SU-DHL-6 (cell line): ENCODE measurements at regions not wholly inside any gene's neighbourhood (a gene's known extent, or its start where the extent isn't known, plus 50 kb on each side); places are given as distances from the start of the nearest gene placed in this dataset.

Experiments
- EZH2phosphoT487 ChIP-seq: fragments of 200-600 bp; sonication (generic), shearing (Covaris generic); conservative IDR thresholded peaks from 2 replicates; pipeline ENCODE4 v1.6.1; 2018; ENCODE audit warnings: mild to moderate bottlenecking, antibody characterized with exemption, low read length, moderate library complexity, mixed read lengths
- TF ChIP-seq, protein P1 (sequence below): fragments of 200-600 bp; sonication (generic); IDR thresholded peaks from one replicate; pipeline ENCODE4 v1.5.1; 2017; ENCODE audit warnings: antibody characterized with exemption, mild to moderate bottlenecking, low read length, moderate library complexity; ENCODE audit not compliant: insufficient read depth, poor library complexity, severe bottlenecking

- TF ChIP-seq, protein P1, sequence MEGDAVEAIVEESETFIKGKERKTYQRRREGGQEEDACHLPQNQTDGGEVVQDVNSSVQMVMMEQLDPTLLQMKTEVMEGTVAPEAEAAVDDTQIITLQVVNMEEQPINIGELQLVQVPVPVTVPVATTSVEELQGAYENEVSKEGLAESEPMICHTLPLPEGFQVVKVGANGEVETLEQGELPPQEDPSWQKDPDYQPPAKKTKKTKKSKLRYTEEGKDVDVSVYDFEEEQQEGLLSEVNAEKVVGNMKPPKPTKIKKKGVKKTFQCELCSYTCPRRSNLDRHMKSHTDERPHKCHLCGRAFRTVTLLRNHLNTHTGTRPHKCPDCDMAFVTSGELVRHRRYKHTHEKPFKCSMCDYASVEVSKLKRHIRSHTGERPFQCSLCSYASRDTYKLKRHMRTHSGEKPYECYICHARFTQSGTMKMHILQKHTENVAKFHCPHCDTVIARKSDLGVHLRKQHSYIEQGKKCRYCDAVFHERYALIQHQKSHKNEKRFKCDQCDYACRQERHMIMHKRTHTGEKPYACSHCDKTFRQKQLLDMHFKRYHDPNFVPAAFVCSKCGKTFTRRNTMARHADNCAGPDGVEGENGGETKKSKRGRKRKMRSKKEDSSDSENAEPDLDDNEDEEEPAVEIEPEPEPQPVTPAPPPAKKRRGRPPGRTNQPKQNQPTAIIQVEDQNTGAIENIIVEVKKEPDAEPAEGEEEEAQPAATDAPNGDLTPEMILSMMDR, result no peak
- TF ChIP-seq EZH2phosphoT487, result no peak
These were observed 176.9 kb upstream of the FN1 start for GRCh38 chr2:215612786-215613185.
